Liver (tissue), 3 donors: ENCODE measurements at regions not wholly inside any gene's neighbourhood (a gene's known extent, or its start where the extent isn't known, plus 50 kb on each side); places are given as distances from the start of the nearest gene placed in this dataset.

Experiments used
- ATF3 ChIP-seq: IDR thresholded peaks from 2 replicates; pipeline ENCODE4 v1.6.1; 2016; ENCODE audit warnings: antibody characterized with exemption
- CTCF ChIP-seq: fragments of 150-350 bp; IDR thresholded peaks from 2 replicates; pipeline ENCODE4 v1.5.1; 2017; ENCODE audit warnings: improper control_type of control experiment, low read depth, low read length; ENCODE audit not compliant: missing input control
- EGR1 ChIP-seq, 2 donors: IDR thresholded peaks; 2 replicates each; pipeline ENCODE4 v1.6.1; 2016 to 2018; ENCODE audit warnings: antibody characterized with exemption in 2 of 2, low read depth in 2 of 2
- MAX ChIP-seq: IDR thresholded peaks from 2 replicates; pipeline ENCODE4 v1.6.1; 2016; ENCODE audit warnings: antibody characterized with exemption
- ZBTB33 ChIP-seq: IDR thresholded peaks from 2 replicates; pipeline ENCODE4 v1.6.1; 2016; ENCODE audit warnings: antibody characterized with exemption
- TF ChIP-seq, protein P1 (sequence below): IDR thresholded peaks from 2 replicates; pipeline ENCODE4 v1.6.1; 2016; ENCODE audit warnings: antibody characterized with exemption, mild to moderate bottlenecking
- donor health status: healthy.
- donor health status: healthy.

- TF ChIP-seq CTCF (no peak), EGR1 (IDR thresholded peaks at IDR 0.05; ENCODE audit: low read depth in 2 of 2) (no peak), MAX (no peak), ZBTB33 (no peak), ATF3 (no peak)
- TF ChIP-seq, protein P1, sequence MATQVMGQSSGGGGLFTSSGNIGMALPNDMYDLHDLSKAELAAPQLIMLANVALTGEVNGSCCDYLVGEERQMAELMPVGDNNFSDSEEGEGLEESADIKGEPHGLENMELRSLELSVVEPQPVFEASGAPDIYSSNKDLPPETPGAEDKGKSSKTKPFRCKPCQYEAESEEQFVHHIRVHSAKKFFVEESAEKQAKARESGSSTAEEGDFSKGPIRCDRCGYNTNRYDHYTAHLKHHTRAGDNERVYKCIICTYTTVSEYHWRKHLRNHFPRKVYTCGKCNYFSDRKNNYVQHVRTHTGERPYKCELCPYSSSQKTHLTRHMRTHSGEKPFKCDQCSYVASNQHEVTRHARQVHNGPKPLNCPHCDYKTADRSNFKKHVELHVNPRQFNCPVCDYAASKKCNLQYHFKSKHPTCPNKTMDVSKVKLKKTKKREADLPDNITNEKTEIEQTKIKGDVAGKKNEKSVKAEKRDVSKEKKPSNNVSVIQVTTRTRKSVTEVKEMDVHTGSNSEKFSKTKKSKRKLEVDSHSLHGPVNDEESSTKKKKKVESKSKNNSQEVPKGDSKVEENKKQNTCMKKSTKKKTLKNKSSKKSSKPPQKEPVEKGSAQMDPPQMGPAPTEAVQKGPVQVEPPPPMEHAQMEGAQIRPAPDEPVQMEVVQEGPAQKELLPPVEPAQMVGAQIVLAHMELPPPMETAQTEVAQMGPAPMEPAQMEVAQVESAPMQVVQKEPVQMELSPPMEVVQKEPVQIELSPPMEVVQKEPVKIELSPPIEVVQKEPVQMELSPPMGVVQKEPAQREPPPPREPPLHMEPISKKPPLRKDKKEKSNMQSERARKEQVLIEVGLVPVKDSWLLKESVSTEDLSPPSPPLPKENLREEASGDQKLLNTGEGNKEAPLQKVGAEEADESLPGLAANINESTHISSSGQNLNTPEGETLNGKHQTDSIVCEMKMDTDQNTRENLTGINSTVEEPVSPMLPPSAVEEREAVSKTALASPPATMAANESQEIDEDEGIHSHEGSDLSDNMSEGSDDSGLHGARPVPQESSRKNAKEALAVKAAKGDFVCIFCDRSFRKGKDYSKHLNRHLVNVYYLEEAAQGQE = no peak
Measured at GRCh38 chr1:58927041-58927721, 143.3 kb upstream of the JUN start.
